ENCODE measurements at regions not wholly inside any gene's neighbourhood (a gene's known extent, or its start where the extent isn't known, plus 50 kb on each side); places are given as distances from the start of the nearest gene placed in this dataset.

GRCh38 chr17:54235571-54235970, 412.8 kb downstream of the KIF2B start:
- no peak for TF ChIP-seq CTCF (conservative IDR thresholded peaks at IDR 0.05)
- TF ChIP-seq EZH2 (IDR thresholded peaks at IDR 0.05; ENCODE audit: low read depth), result no peak
